MM.1S (cell line): ENCODE measurements at regions not wholly inside any gene's neighbourhood (a gene's known extent, or its start where the extent isn't known, plus 50 kb on each side); places are given as distances from the start of the nearest gene placed in this dataset.

Source experiments
- DNase-seq: peaks from one replicate; pipeline ENCODE4 v3.0.0-alpha.2; 2015
- H2AFZ ChIP-seq: fragments of 300-600 bp; sonication (generic); 2 replicates; pipeline ENCODE4 v1.6.0; 2016; ENCODE audit warnings: antibody characterized with exemption, low read length
- H3F3A ChIP-seq: fragments of 300-600 bp; sonication (generic); 2 replicates; pipeline ENCODE4 v1.6.1; 2016; ENCODE audit warnings: mild to moderate bottlenecking, antibody characterized with exemption, low read length, moderate library complexity, mixed read lengths; ENCODE audit not compliant: insufficient read depth
- H3K27ac ChIP-seq: fragments of 300-600 bp; sonication (generic); 2 replicates; pipeline ENCODE4 v1.5.1; 2016; ENCODE audit warnings: mild to moderate bottlenecking, low read length
- H3K27me3 ChIP-seq: fragments of 300-600 bp; sonication (generic); replicated peaks from 2 replicates; pipeline ENCODE4 v1.6.0; 2016; ENCODE audit warnings: low read length; ENCODE audit not compliant: insufficient read depth
- H3K36me3 ChIP-seq: fragments of 300-600 bp; sonication (generic); replicated peaks from 2 replicates; pipeline ENCODE4 v1.6.1; 2016; ENCODE audit warnings: mild to moderate bottlenecking, low read length, mixed read lengths; ENCODE audit not compliant: insufficient read depth
- H3K4me1 ChIP-seq: fragments of 300-600 bp; sonication (generic); 2 replicates; pipeline ENCODE4 v1.6.1; 2016; ENCODE audit warnings: low read length, mixed read lengths
- H3K4me2 ChIP-seq: fragments of 300-600 bp; sonication (generic); 2 replicates; pipeline ENCODE4 v1.6.0; 2016; ENCODE audit warnings: low read depth, low read length
- H3K4me3 ChIP-seq: fragments of 300-600 bp; sonication (generic); 2 replicates; pipeline ENCODE4 v1.5.1; 2016; ENCODE audit warnings: low read length, mixed read lengths
- H3K79me2 ChIP-seq: fragments of 300-600 bp; sonication (generic); 2 replicates; pipeline ENCODE4 v1.6.1; 2016; ENCODE audit warnings: mixed run types, low read length, mixed read lengths
- H3K9ac ChIP-seq: fragments of 300-600 bp; sonication (generic); 2 replicates; pipeline ENCODE4 v1.6.1; 2016; ENCODE audit warnings: low read length, mixed read lengths
- H3K9me2 ChIP-seq: fragments of 300-600 bp; sonication (generic); replicated peaks from 2 replicates; pipeline ENCODE4 v1.6.1; 2016; ENCODE audit warnings: mild to moderate bottlenecking, low read length, mixed read lengths; ENCODE audit not compliant: insufficient read depth
- H3K9me3 ChIP-seq: fragments of 300-600 bp; sonication (generic); replicated peaks from 2 replicates; pipeline ENCODE4 v1.6.1; 2016; ENCODE audit warnings: mild to moderate bottlenecking, low read length, mixed read lengths; ENCODE audit not compliant: insufficient read depth
- H4K20me1 ChIP-seq: fragments of 300-600 bp; sonication (generic); 2 replicates; pipeline ENCODE4 v1.6.1; 2016; ENCODE audit warnings: mild to moderate bottlenecking, low read length, moderate library complexity, mixed read lengths; ENCODE audit not compliant: insufficient read depth
- CTCF ChIP-seq: fragments of 300-600 bp; sonication (generic); IDR thresholded peaks from 2 replicates; pipeline ENCODE4 v1.5.1; 2016; ENCODE audit warnings: antibody characterized with exemption, low read length, mixed read lengths
- EZH2 ChIP-seq: fragments of 300-600 bp; sonication (generic); optimal IDR thresholded peaks from 2 replicates; pipeline ENCODE3; 2017; ENCODE audit warnings: low read depth, mild to moderate bottlenecking, antibody characterized with exemption, low read length, mixed read lengths
- EZH2phosphoT487 ChIP-seq: fragments of 300-600 bp; sonication (generic); IDR thresholded peaks from 2 replicates; pipeline ENCODE4 v1.6.1; 2018; ENCODE audit warnings: antibody characterized with exemption, low read length

GRCh38 chr2:164009756-164010337 lies 274.0 kb upstream of the FIGN start:
- TF ChIP-seq CTCF (no peak), EZH2 (no peak), EZH2phosphoT487 (no peak)
- Histone ChIP-seq H4K20me1 (no peaks in the 10 kb centered on the region), H3K36me3 (no peaks in the 10 kb centered on the region), H3K9me2 (no peaks in the 10 kb centered on the region), H3K9ac (no peak overlapping the region), H3K79me2 (no peaks in the 10 kb centered on the region), H3K4me3 (no peak overlapping the region), H3K27me3 (no peaks in the 10 kb centered on the region), H3K4me2 (no peak overlapping the region), H3K27ac (no peak overlapping the region), H3K4me1 (no peaks in the 10 kb centered on the region), H3K9me3 (no peaks in the 10 kb centered on the region), H2AFZ (no peak overlapping the region), H3F3A (no peaks in the 10 kb centered on the region)
- no peak for DNase-seq

- H4K20me1 ChIP-seq = no peaks in the 10 kb centered on the region
- no peak overlapping the region for H3K4me2 ChIP-seq
- no peak for DNase-seq
- no peaks in the 10 kb centered on the region for H3K36me3 ChIP-seq
- H3K4me1 ChIP-seq = no peaks in the 10 kb centered on the region
- H2AFZ ChIP-seq = no peak overlapping the region
- H3K9ac ChIP-seq = no peak overlapping the region
- H3F3A ChIP-seq = no peaks in the 10 kb centered on the region
- no peaks in the 10 kb centered on the region for H3K9me2 ChIP-seq
- H3K4me3 ChIP-seq = no peak overlapping the region
- H3K27me3 ChIP-seq = no peaks in the 10 kb centered on the region
- H3K79me2 ChIP-seq = no peaks in the 10 kb centered on the region
- H3K9me3 ChIP-seq = no peaks in the 10 kb centered on the region
- no peak overlapping the region for H3K27ac ChIP-seq
- TF ChIP-seq CTCF (no peak), EZH2phosphoT487 (no peak), EZH2 (no peak)
Observed at GRCh38 chr2:164008752-164009151, 272.9 kb upstream of the FIGN start.

- Histone ChIP-seq H3K27ac (no peak overlapping the region), H3F3A (no peaks in the 10 kb centered on the region), H3K9ac (no peak overlapping the region), H3K9me2 (no peaks in the 10 kb centered on the region), H3K4me1 (no peaks in the 10 kb centered on the region), H4K20me1 (no peaks in the 10 kb centered on the region), H3K4me2 (no peak overlapping the region), H2AFZ (no peak overlapping the region), H3K27me3 (no peaks in the 10 kb centered on the region), H3K79me2 (no peaks in the 10 kb centered on the region), H3K36me3 (no peaks in the 10 kb centered on the region), H3K9me3 (no peaks in the 10 kb centered on the region), H3K4me3 (no peak overlapping the region)
- TF ChIP-seq CTCF = no peak
- no peak for TF ChIP-seq EZH2phosphoT487
- DNase-seq = no peak
Observed at GRCh38 chr2:164006704-164007103, 270.9 kb upstream of the FIGN start.
